ENCODE measurements at regions not wholly inside any gene's neighbourhood (a gene's known extent, or its start where the extent isn't known, plus 50 kb on each side); places are given as distances from the start of the nearest gene placed in this dataset.

DNA sequence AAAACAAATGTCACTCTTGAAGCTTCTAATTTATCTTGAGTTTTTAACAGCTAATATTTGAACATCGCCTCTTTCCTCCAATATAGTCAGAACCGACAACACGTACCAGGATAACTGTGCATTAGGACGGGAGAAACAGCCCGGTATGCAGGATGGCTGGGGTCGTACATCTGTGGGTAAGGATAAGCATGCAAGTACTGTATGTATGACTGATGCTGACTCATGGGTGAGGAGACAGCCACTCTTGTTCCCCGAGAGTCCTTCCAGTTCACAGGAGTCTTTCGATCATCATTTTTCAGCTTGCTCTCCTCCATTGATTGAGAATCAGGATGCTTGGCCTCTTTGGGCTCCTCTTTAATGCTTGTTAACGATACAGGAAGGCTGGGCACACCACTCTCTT, 102.3 kb downstream of the ZNF608 start (continued):
- TF ChIP-seq, protein P1, sequence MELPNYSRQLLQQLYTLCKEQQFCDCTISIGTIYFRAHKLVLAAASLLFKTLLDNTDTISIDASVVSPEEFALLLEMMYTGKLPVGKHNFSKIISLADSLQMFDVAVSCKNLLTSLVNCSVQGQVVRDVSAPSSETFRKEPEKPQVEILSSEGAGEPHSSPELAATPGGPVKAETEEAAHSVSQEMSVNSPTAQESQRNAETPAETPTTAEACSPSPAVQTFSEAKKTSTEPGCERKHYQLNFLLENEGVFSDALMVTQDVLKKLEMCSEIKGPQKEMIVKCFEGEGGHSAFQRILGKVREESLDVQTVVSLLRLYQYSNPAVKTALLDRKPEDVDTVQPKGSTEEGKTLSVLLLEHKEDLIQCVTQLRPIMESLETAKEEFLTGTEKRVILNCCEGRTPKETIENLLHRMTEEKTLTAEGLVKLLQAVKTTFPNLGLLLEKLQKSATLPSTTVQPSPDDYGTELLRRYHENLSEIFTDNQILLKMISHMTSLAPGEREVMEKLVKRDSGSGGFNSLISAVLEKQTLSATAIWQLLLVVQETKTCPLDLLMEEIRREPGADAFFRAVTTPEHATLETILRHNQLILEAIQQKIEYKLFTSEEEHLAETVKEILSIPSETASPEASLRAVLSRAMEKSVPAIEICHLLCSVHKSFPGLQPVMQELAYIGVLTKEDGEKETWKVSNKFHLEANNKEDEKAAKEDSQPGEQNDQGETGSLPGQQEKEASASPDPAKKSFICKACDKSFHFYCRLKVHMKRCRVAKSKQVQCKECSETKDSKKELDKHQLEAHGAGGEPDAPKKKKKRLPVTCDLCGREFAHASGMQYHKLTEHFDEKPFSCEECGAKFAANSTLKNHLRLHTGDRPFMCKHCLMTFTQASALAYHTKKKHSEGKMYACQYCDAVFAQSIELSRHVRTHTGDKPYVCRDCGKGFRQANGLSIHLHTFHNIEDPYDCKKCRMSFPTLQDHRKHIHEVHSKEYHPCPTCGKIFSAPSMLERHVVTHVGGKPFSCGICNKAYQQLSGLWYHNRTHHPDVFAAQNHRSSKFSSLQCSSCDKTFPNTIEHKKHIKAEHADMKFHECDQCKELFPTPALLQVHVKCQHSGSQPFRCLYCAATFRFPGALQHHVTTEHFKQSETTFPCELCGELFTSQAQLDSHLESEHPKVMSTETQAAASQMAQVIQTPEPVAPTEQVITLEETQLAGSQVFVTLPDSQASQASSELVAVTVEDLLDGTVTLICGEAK (IDR thresholded peaks at IDR 0.05): no peak
- TF ChIP-seq, protein P1 (CRISPR knock-in tag; IDR thresholded peaks at IDR 0.05): no peak
- no peak for TF ChIP-seq ZNF282 (CRISPR knock-in tag; IDR thresholded peaks at IDR 0.05)
- TF ChIP-seq, protein P2, sequence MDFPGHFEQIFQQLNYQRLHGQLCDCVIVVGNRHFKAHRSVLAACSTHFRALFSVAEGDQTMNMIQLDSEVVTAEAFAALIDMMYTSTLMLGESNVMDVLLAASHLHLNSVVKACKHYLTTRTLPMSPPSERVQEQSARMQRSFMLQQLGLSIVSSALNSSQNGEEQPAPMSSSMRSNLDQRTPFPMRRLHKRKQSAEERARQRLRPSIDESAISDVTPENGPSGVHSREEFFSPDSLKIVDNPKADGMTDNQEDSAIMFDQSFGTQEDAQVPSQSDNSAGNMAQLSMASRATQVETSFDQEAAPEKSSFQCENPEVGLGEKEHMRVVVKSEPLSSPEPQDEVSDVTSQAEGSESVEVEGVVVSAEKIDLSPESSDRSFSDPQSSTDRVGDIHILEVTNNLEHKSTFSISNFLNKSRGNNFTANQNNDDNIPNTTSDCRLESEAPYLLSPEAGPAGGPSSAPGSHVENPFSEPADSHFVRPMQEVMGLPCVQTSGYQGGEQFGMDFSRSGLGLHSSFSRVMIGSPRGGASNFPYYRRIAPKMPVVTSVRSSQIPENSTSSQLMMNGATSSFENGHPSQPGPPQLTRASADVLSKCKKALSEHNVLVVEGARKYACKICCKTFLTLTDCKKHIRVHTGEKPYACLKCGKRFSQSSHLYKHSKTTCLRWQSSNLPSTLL (IDR thresholded peaks at IDR 0.05): no peak
- peak in 1 of 2 experiments; percentile 50; a peak in 1 of 4 replicates for TF ChIP-seq HDAC1 (IDR thresholded peaks at IDR 0.05)
- TF ChIP-seq JUND (IDR thresholded peaks at IDR 0.05; ENCODE audit: borderline replicate concordance, low read depth, low read length): peak; percentile 72; the same call in 1 of the 2 replicates
- peak; percentile 28; the same call in 1 of the 3 replicates for TF ChIP-seq JUND (tag; IDR thresholded peaks at IDR 0.05; ENCODE audit: borderline replicate concordance, low read depth, low read length)
- no peak for TF ChIP-seq HEY1 (CRISPR knock-in tag; IDR thresholded peaks at IDR 0.05; ENCODE audit: borderline replicate concordance)
- no peak for TF ChIP-seq ESRRB (CRISPR knock-in tag; IDR thresholded peaks at IDR 0.05; ENCODE audit: borderline replicate concordance)
- no peak for TF ChIP-seq CEBPG (CRISPR knock-in tag; IDR thresholded peaks at IDR 0.05)
- no peak for TF ChIP-seq CEBPG (tag; conservative IDR thresholded peaks at IDR 0.05 in 1 of 2, IDR thresholded peaks at IDR 0.05 in 1 of 2)
- TF ChIP-seq PHB2 (IDR thresholded peaks at IDR 0.05; ENCODE audit: low read depth): no peak
- TF ChIP-seq PTTG1 (tag; IDR thresholded peaks at IDR 0.05; ENCODE audit: low read depth): no peak
- no peak for TF ChIP-seq HIVEP1 (CRISPR knock-in tag; IDR thresholded peaks at IDR 0.05)
- no peak for TF ChIP-seq DNMT1 (IDR thresholded peaks at IDR 0.05)
- TF ChIP-seq MEIS2 (IDR thresholded peaks at IDR 0.05; ENCODE audit: partially characterized antibody): no peak
- TF ChIP-seq ZNF184 (CRISPR knock-in tag; IDR thresholded peaks at IDR 0.05): no peak
- no peak for TF ChIP-seq KLF10 (CRISPR knock-in tag; IDR thresholded peaks at IDR 0.05)
- no peak for TF ChIP-seq IFI16 (CRISPR knock-in tag; IDR thresholded peaks at IDR 0.05)
- TF ChIP-seq, protein P3, sequence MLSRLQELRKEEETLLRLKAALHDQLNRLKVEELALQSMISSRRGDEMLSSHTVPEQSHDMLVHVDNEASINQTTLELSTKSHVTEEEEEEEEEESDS (CRISPR knock-in tag; IDR thresholded peaks at IDR 0.05): no peak
- no peak for TF ChIP-seq ZNF165 (CRISPR knock-in tag; IDR thresholded peaks at IDR 0.05; ENCODE audit: borderline replicate concordance)

Data from K562 (cell line).